Natural killer cell (primary cell): ENCODE measurements at regions not wholly inside any gene's neighbourhood (a gene's known extent, or its start where the extent isn't known, plus 50 kb on each side); places are given as distances from the start of the nearest gene placed in this dataset.

Experiments
- ATAC-seq, 3 donors: fragments of 150-1000 bp in 2 of 3; fragments of 200-7000 bp in 1 of 3; cut with Tn5 transposase; 1 replicate in 1 of 3; 2 replicates in 2 of 3; pipeline ENCODE4 v1.10.0; 2021; ENCODE audit warnings: mild to moderate bottlenecking in 2 of 3, moderate library complexity in 2 of 3
- DNase-seq, 2 donors: peaks; one replicate each; pipeline versions ENCODE4 v3.0.0 to v3.0.0-alpha.2; 2013 to 2021; ENCODE audit warnings: mixed read lengths in 1 of 2
- H3K27ac ChIP-seq: one replicate; pipeline ENCODE4 v1.5.1; 2013; ENCODE audit warnings: mild to moderate bottlenecking, low read length
- H3K27me3 ChIP-seq: one replicate; pipeline ENCODE4 v1.6.1; 2013; ENCODE audit warnings: low read length; ENCODE audit not compliant: control insufficient read depth, insufficient read depth
- H3K36me3 ChIP-seq: one replicate; pipeline ENCODE4 v1.6.1; 2013; ENCODE audit warnings: low read length; ENCODE audit not compliant: control insufficient read depth, insufficient read depth
- H3K4me1 ChIP-seq: one replicate; pipeline ENCODE4 v1.6.1; 2013; ENCODE audit warnings: low read length; ENCODE audit not compliant: control insufficient read depth, insufficient read depth
- H3K4me3 ChIP-seq: one replicate; pipeline ENCODE4 v1.5.1; 2013; ENCODE audit warnings: low read length
- H3K9me3 ChIP-seq: one replicate; pipeline ENCODE4 v1.6.1; 2013; ENCODE audit warnings: low read length; ENCODE audit not compliant: control insufficient read depth, insufficient read depth
- H3K27ac Mint-ChIP-seq, 2 donors: one replicate each; pipeline ENCODE4 v1.8.0; 2022; ENCODE audit warnings: mild to moderate bottlenecking in 2 of 2, mixed read lengths in 2 of 2, moderate library complexity in 1 of 2
- H3K27me3 Mint-ChIP-seq, 2 donors: one replicate each; pipeline ENCODE4 v1.8.0; 2022; ENCODE audit warnings: low read depth in 2 of 2, mixed read lengths in 2 of 2
- H3K36me3 Mint-ChIP-seq: one replicate; pipeline ENCODE4 v1.8.0; 2022; ENCODE audit warnings: mixed read lengths
- H3K4me1 Mint-ChIP-seq, 2 donors: one replicate each; pipeline ENCODE4 v1.8.0; 2022; ENCODE audit warnings: mixed read lengths in 2 of 2
- H3K4me3 Mint-ChIP-seq: one replicate; pipeline ENCODE4 v1.8.0; 2022; ENCODE audit warnings: mild to moderate bottlenecking, moderate library complexity, mixed read lengths
- H3K9me3 Mint-ChIP-seq, 2 donors: one replicate each; pipeline ENCODE4 v1.8.0; 2022; ENCODE audit warnings: mixed read lengths in 2 of 2
- WGBS: methylation state at CpG from one replicate; pipeline ENCODE4 v1.1.7; 2013; ENCODE audit warnings: missing lambda C conversion rate; ENCODE audit not compliant: insufficient coverage; 5-methylcytosine and 5-hydroxymethylcytosine counted together
- intact Hi-C: fragments of 100-400 bp; cut with micrococcal nuclease; formaldehyde crosslinking; loops from one replicate; pipeline ENCODE4 v1.14.2; 2022
- TF ChIP-seq, protein P1 (sequence below): fragments of 200-600 bp; IDR thresholded peaks from one replicate; pipeline ENCODE4 v1.8.0; 2022; ENCODE audit warnings: antibody characterized with exemption

DNA sequence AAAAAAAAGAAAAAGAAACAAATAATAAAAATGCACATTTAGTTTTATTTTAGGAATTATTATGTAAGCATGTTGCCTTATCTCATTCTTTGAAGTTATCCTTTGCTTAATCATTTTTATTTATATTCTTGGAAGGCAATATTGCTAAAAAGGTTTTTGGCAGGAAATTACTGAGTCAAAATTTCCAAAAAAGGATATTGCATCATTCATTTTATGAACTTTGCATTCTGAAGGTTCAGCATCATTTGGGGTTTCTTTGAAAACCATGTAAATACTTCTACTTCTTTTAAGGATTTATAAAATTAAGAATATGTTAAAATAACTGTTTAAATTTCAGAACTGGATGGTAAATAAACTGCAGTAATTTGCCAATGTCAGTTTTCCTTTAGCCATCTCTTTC is 94.2 kb upstream of the CTNND2 start:
- no peak for DNase-seq
- Mint-ChIP-seq H3K9me3 (peaks cover 4 to 14% of the 10 kb centered on the region in 2 donors), H3K27me3 (no peaks in the 10 kb centered on the region), H3K4me1 (no peaks in the 10 kb centered on the region), H3K4me3 (no peak overlapping the region), H3K36me3 (no peaks in the 10 kb centered on the region), H3K27ac (no peak overlapping the region)
- H3K27ac ChIP-seq, result no peak overlapping the region
- no peaks in the 10 kb centered on the region for H3K36me3 ChIP-seq
- ATAC-seq, result no peak
- no peaks in the 10 kb centered on the region for H3K27me3 ChIP-seq
- no peaks in the 10 kb centered on the region for H3K4me1 ChIP-seq
- no peak overlapping the region for H3K4me3 ChIP-seq
- TF ChIP-seq, protein P1, sequence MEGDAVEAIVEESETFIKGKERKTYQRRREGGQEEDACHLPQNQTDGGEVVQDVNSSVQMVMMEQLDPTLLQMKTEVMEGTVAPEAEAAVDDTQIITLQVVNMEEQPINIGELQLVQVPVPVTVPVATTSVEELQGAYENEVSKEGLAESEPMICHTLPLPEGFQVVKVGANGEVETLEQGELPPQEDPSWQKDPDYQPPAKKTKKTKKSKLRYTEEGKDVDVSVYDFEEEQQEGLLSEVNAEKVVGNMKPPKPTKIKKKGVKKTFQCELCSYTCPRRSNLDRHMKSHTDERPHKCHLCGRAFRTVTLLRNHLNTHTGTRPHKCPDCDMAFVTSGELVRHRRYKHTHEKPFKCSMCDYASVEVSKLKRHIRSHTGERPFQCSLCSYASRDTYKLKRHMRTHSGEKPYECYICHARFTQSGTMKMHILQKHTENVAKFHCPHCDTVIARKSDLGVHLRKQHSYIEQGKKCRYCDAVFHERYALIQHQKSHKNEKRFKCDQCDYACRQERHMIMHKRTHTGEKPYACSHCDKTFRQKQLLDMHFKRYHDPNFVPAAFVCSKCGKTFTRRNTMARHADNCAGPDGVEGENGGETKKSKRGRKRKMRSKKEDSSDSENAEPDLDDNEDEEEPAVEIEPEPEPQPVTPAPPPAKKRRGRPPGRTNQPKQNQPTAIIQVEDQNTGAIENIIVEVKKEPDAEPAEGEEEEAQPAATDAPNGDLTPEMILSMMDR, result no peak
- H3K9me3 ChIP-seq, result peaks cover 3% of the 10 kb centered on the region
- intact Hi-C loops, result no loop called here

DNA sequence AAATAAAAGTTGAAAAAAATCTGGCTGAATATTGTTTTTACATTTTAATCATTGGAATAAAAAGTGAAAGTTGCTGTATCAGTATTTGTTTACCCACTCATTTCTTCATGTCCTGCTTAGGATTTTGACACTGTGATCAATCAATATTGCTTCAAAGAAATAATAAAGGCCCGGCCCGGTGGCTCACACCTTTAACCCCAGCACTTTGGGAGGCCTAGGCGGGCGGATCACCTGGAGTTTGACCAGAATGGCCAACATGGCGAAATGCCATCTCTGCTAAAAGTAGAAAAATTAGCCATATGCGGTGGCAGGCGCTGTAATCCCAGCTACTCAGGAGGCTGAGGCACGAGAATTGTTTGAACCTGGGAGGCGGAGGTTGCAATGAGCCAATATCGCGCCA is 93.7 kb upstream of the CTNND2 start:
- H3K36me3 Mint-ChIP-seq, result no peaks in the 10 kb centered on the region
- no peak for ATAC-seq
- intact Hi-C loops, result no loop called here
- Histone ChIP-seq H3K4me1 (no peaks in the 10 kb centered on the region), H3K36me3 (no peaks in the 10 kb centered on the region), H3K27ac (no peak overlapping the region), H3K4me3 (no peak overlapping the region), H3K27me3 (no peaks in the 10 kb centered on the region), H3K9me3 (peaks cover 3% of the 10 kb centered on the region)
- no peak for DNase-seq
- H3K9me3 Mint-ChIP-seq, result peaks cover 4 to 14% of the 10 kb centered on the region in 2 donors
- TF ChIP-seq, protein P1, result no peak
- H3K27me3 Mint-ChIP-seq, result no peaks in the 10 kb centered on the region
- 92% methylated on average over 11 of the region's 11 CpGs for WGBS
- no peak overlapping the region for H3K27ac Mint-ChIP-seq
- no peak overlapping the region for H3K4me3 Mint-ChIP-seq
- H3K4me1 Mint-ChIP-seq, result no peaks in the 10 kb centered on the region

DNA sequence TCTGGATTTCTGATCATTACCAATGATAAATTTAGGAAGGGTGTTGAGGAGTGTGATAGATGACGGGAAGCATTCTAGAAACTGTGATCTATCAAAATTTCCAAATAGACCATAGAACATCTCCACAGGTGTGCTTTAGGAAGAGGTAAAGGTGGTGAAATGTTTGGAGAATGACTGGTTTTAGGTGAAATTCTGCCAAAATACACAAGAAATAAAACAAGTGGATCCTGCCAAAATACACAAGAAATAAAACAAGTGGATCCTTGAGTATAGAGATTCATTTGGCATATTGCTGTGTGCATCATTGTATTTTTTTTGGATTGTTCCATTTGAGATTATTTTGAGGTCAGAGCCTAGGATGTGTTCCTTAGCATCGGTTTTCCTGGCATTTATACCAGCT is 88.3 kb upstream of the CTNND2 start:
- no peak for ATAC-seq
- H3K36me3 ChIP-seq, result no peaks in the 10 kb centered on the region
- Mint-ChIP-seq H3K9me3 (peaks cover 4 to 18% of the 10 kb centered on the region in 2 donors), H3K27ac (no peak overlapping the region), H3K36me3 (no peaks in the 10 kb centered on the region), H3K4me1 (no peaks in the 10 kb centered on the region), H3K27me3 (no peaks in the 10 kb centered on the region), H3K4me3 (no peak overlapping the region)
- 33% methylated on average over 1 of the region's 2 CpGs for WGBS
- intact Hi-C loops, result no loop called here
- no peak overlapping the region for H3K4me3 ChIP-seq
- no peaks in the 10 kb centered on the region for H3K9me3 ChIP-seq
- H3K4me1 ChIP-seq, result no peaks in the 10 kb centered on the region
- H3K27ac ChIP-seq, result no peak overlapping the region
- TF ChIP-seq, protein P1, result no peak
- no peak for DNase-seq
- H3K27me3 ChIP-seq, result no peaks in the 10 kb centered on the region

DNA sequence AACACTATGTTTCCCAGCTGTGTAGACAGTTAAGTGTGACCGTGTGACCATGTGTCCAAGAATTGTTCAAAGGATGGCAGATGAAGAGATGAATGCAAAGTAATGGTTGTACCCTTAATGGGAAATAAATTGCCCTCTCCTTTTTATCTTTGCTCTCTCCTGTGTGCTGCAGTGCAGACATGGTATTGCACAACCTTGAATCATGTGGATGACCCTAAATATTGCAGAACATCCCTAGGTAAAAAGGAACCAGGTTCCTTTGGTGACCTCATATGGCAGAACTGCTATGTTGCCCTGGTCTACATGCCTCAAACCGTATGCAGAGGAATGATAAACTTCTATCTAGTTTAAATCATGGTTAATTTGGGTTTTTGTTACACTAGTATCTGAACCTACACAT is 81.7 kb upstream of the CTNND2 start:
- no peaks in the 10 kb centered on the region for H3K9me3 ChIP-seq
- H3K4me3 ChIP-seq, result no peak overlapping the region
- intact Hi-C loops, result no loop called here
- TF ChIP-seq, protein P1, result no peak
- no peaks in the 10 kb centered on the region for H3K36me3 ChIP-seq
- no peak overlapping the region for H3K27ac ChIP-seq
- Mint-ChIP-seq H3K4me3 (no peak overlapping the region), H3K4me1 (no peaks in the 10 kb centered on the region), H3K9me3 (peaks cover 6 to 8% of the 10 kb centered on the region in 2 donors), H3K36me3 (no peaks in the 10 kb centered on the region), H3K27ac (no peak overlapping the region), H3K27me3 (no peaks in the 10 kb centered on the region)
- 62% methylated on average over 1 of the region's 2 CpGs for WGBS
- no peak for DNase-seq
- no peaks in the 10 kb centered on the region for H3K27me3 ChIP-seq
- H3K4me1 ChIP-seq, result no peaks in the 10 kb centered on the region
- no peak for ATAC-seq
